RWPE2 (cell line): ENCODE measurements at regions not wholly inside any gene's neighbourhood (a gene's known extent, or its start where the extent isn't known, plus 50 kb on each side); places are given as distances from the start of the nearest gene placed in this dataset.
"Not testable (repeated sequence)": the region's sequence is repeated elsewhere in the genome, so short reads cannot be mapped to it uniquely, and the experiment has no call there.

Source experiments
- ATAC-seq: fragments of 200-7000 bp; cut with Tn5 transposase; 3 replicates; pipeline ENCODE4 v1.9.1; 2021; ENCODE audit warnings: low read depth
- DNase-seq: peaks from one replicate; pipeline ENCODE4 v3.0.0-alpha.2; 2020; ENCODE audit warnings: low spot score
- H3K27ac ChIP-seq: fragments of 450-650 bp; 2 replicates; pipeline ENCODE4 v1.5.1; 2017; ENCODE audit warnings: mild to moderate bottlenecking; ENCODE audit not compliant: poor library complexity, severe bottlenecking
- H3K27me3 ChIP-seq: fragments of 250-450 bp; sonication (Bioruptor Pico); 2 replicates; pipeline ENCODE4 v1.5.1; 2021; ENCODE audit warnings: mild to moderate bottlenecking, moderate library complexity; ENCODE audit not compliant: insufficient read depth, poor library complexity, severe bottlenecking
- H3K36me3 ChIP-seq: fragments of 250-450 bp; sonication (Bioruptor Pico); 2 replicates; pipeline ENCODE4 v1.5.1; 2020; ENCODE audit warnings: low read depth, mild to moderate bottlenecking, moderate library complexity
- H3K4me1 ChIP-seq: fragments of 250-450 bp; sonication (Bioruptor Pico); 2 replicates; pipeline ENCODE4 v1.5.1; 2021; ENCODE audit warnings: mild to moderate bottlenecking, moderate library complexity; ENCODE audit not compliant: insufficient read depth, poor library complexity, severe bottlenecking
- H3K4me3 ChIP-seq: fragments of 250-450 bp; sonication (Bioruptor Pico); 2 replicates; pipeline ENCODE4 v1.5.1; 2021; ENCODE audit warnings: mild to moderate bottlenecking, moderate library complexity; ENCODE audit not compliant: severe bottlenecking
- H3K9me3 ChIP-seq: fragments of 250-450 bp; sonication (Bioruptor Pico); 2 replicates; pipeline ENCODE4 v1.5.1; 2021; ENCODE audit warnings: mild to moderate bottlenecking, moderate library complexity; ENCODE audit not compliant: severe bottlenecking
- CTCF ChIP-seq: fragments of 450-650 bp; IDR thresholded peaks from one replicate; pipeline ENCODE4 v1.5.1; 2017; ENCODE audit warnings: mild to moderate bottlenecking, moderate library complexity; ENCODE audit not compliant: poor library complexity, severe bottlenecking

- Histone ChIP-seq H3K36me3 (no peaks in the 10 kb centered on the region), H3K27me3 (peaks cover 4% of the 10 kb centered on the region), H3K9me3 (no peaks in the 10 kb centered on the region), H3K4me1 (no peaks in the 10 kb centered on the region), H3K27ac (no peak overlapping the region), H3K4me3 (no peak overlapping the region)
- no peak for TF ChIP-seq CTCF
- no peak for ATAC-seq
- DNase-seq: no peak
These were observed 516.6 kb upstream of the ROBO2 start for GRCh38 chr3:76523337-76523736.

GRCh38 chr3:76525726-76526125, 514.2 kb upstream of the ROBO2 start:
- ATAC-seq: no peak
- H3K27ac ChIP-seq: no peak overlapping the region
- no peak overlapping the region for H3K4me3 ChIP-seq
- no peak for TF ChIP-seq CTCF
- DNase-seq: no peak
- H3K27me3 ChIP-seq: peaks cover 4% of the 10 kb centered on the region
- H3K9me3 ChIP-seq: no peaks in the 10 kb centered on the region
- H3K4me1 ChIP-seq: no peaks in the 10 kb centered on the region
- no peaks in the 10 kb centered on the region for H3K36me3 ChIP-seq

DNA sequence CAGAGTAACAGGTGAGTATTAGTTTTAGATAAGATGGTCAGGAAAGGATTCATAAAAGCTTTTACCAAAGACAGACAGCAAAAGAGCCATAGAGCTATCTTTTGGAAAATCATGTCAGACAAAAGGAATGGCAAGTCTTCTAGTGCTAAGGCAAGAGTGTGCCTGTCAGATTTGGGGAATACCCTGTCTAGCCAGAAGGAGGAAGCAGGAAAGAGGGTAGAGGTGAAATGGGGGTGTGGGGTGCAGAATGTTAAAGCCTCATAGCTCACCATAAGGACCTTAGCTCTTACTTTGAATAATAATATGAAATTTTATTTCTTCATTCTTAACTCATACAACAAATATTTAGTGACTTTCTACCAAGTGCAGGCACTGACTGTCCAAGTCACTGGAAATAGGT, 512.1 kb upstream of the ROBO2 start:
- H3K36me3 ChIP-seq: no peaks in the 10 kb centered on the region
- H3K4me1 ChIP-seq: no peaks in the 10 kb centered on the region
- no peaks in the 10 kb centered on the region for H3K9me3 ChIP-seq
- H3K4me3 ChIP-seq: no peak overlapping the region
- TF ChIP-seq CTCF: no peak
- H3K27me3 ChIP-seq: peaks cover 4% of the 10 kb centered on the region
- DNase-seq (no peak), ATAC-seq (no peak)
- no peak overlapping the region for H3K27ac ChIP-seq

- ATAC-seq (no peak), DNase-seq (no peak)
- Histone ChIP-seq H3K27ac (no peak overlapping the region), H3K4me1 (no peaks in the 10 kb centered on the region), H3K27me3 (no peaks in the 10 kb centered on the region), H3K9me3 (no peaks in the 10 kb centered on the region), H3K36me3 (no peaks in the 10 kb centered on the region), H3K4me3 (no peak overlapping the region)
- TF ChIP-seq CTCF: no peak
These were observed 507.6 kb upstream of the ROBO2 start for GRCh38 chr3:76532158-76532822.

DNA sequence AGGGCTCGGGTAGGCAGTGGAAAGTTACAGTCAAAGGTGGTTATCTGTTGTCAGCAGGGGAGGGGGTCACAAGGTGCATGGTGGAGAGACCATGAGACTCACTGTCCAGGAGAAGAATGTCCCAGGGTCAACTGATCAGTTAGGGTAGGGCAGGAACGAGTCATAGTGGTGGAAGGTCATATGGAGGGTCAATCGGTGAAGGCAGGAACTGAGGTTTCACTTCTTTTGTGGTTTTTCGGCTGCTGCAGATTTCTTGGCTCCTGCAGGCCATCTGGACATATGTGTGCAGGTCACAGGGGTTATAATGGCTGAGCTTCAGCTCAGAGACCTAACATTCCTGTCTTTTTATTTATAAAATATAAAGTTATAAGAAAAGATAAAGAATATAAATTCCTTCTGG, 506.2 kb upstream of the ROBO2 start:
- not testable (repeated sequence) for H3K4me1 ChIP-seq, ATAC-seq, H3K9me3 ChIP-seq, H3K27ac ChIP-seq, H3K36me3 ChIP-seq, H3K4me3 ChIP-seq, DNase-seq, H3K27me3 ChIP-seq

DNA sequence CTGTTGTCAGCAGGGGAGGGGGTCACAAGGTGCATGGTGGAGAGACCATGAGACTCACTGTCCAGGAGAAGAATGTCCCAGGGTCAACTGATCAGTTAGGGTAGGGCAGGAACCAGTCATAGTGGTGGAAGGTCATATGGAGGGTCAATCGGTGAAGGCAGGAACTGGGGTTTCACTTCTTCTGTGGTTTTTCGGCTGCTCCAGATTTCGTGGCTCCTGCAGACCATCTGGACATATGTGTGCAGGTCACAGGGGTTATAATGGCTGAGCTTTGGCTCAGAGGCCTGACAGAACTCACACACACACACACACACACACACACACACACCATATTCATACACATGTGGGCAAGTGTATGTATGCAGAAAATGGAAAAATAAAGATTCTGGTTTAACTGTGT, 502.0 kb upstream of the ROBO2 start:
- not testable (repeated sequence) for H3K4me1 ChIP-seq, H3K9me3 ChIP-seq, H3K27me3 ChIP-seq, H3K27ac ChIP-seq, ATAC-seq, DNase-seq, H3K36me3 ChIP-seq, H3K4me3 ChIP-seq
